Motor neuron (in vitro differentiated cells): ENCODE measurements at regions not wholly inside any gene's neighbourhood (a gene's known extent, or its start where the extent isn't known, plus 50 kb on each side); places are given as distances from the start of the nearest gene placed in this dataset.

ENCODE experiments used
- ATAC-seq, 8 experiments: fragments of 200-7000 bp; cut with Tn5 transposase; replicated peaks in 6 of 8; 2 replicates each; pipeline ENCODE4 v1.8.0; 2021; ENCODE audit warnings: mild to moderate bottlenecking in 8 of 8, moderate library complexity in 8 of 8
- H3K27ac ChIP-seq, 2 donors: fragments of 250-450 bp; sonication (Bioruptor Pico); 2 replicates each; pipeline ENCODE4 v1.9.0; 2021; ENCODE audit warnings: antibody characterized with exemption in 2 of 2, mild to moderate bottlenecking in 2 of 2, moderate library complexity in 1 of 2
- H3K4me1 ChIP-seq, 2 donors: fragments of 250-450 bp; sonication (Bioruptor Pico); replicated peaks in 1 of 2; 2 replicates each; pipeline ENCODE4 v1.6.1; 2021; ENCODE audit warnings: antibody characterized with exemption in 2 of 2, mild to moderate bottlenecking in 2 of 2, moderate library complexity in 1 of 2
- H3K4me3 ChIP-seq, 5 donors: fragments of 250-450 bp; sonication (Bioruptor Pico); 2 replicates each; pipeline ENCODE4 v1.9.0; 2021; ENCODE audit warnings: antibody characterized with exemption in 5 of 5, mild to moderate bottlenecking in 5 of 5, moderate library complexity in 4 of 5
- WGBS, 10 experiments: fragments of 450-650 bp; shearing (Covaris generic); methylation state at CpG; one replicate each; pipeline ENCODE4 v1.0.0; 2022; 5-methylcytosine and 5-hydroxymethylcytosine counted together
- in situ Hi-C, 9 experiments: fragments of 400-800 bp; cut with MboI; loops; one replicate each; pipeline ENCODE4 v1.15.0; 2021; ENCODE audit warnings: low sequenced_read_pairs in 9 of 9, low pct_unique_long_range_greater_than_20kb in 2 of 9; ENCODE audit not compliant: unreplicated experiment in 9 of 9

DNA sequence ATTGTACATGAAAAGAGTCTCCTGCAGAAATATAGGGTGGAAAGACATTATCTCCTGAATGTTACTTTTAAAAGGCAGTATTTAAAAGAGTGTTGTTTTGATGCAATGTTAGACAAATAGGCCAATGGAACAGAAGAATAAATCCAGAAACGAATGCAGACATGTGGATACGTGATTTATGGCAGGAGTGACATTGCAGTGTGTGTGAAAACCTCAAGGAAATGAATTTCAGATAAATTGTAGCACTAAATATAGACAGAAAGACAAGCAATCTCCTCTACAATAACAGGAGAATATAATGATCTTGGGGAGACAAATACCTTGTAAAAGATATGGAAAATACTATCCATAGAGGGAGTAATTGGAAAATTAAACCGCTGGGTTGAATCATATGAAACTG is 387.8 kb upstream of the CHRM3 start:
- peak in 5 of 8 experiments; percentile 36 to 99 (median 73) for ATAC-seq
- Histone ChIP-seq H3K4me3 (no peak overlapping the region), H3K27ac (no peak overlapping the region), H3K4me1 (peaks cover 8 to 13% of the 10 kb centered on the region in 2 donors)
- in situ Hi-C loops, result no loop called here
- 0 to 90% (median 68%) methylated on average over 1 to 3 of the region's 3 CpGs for WGBS, 10 experiments

DNA sequence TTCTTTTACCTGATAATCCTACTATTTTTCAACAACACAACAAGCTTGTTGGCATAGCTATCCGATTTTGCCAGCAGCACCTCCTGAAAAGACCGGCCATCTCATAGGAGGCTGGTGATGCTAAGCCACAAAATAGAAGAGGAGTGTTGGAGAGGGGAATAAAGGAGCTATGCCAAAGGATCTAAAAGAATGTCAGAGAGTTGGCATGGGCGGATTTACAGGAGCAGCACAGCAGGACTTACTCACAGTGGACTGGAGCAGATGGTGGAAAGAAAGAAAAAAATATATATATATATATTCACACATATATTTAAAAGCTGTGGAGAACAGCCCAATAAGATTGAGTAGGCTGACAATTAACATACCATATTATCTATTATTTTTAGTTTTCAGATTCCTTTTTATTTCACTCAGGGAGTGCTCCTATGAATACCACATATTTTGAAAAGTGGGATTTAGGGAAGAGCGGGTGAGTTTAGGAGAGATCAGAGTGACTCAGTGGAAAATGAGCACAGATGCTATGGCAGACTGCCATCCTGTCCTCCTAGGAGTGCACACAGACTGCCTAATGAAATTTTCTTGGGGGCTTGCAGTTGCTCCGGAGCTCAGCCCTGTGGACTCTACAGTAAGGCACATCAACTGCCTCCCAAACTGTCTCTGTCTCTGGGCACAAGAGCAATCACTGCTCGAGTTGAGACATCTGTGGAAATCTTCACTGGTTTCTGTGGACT is 394.4 kb upstream of the CHRM3 start:
- 3 to 87% (median 76%) methylated on average over 2 to 6 of the region's 6 CpGs for WGBS, 10 experiments
- no peak for ATAC-seq
- Histone ChIP-seq H3K4me1 (no peaks in the 10 kb centered on the region), H3K4me3 (no peak overlapping the region), H3K27ac (no peak overlapping the region)
- in situ Hi-C loops, result no loop called here

DNA sequence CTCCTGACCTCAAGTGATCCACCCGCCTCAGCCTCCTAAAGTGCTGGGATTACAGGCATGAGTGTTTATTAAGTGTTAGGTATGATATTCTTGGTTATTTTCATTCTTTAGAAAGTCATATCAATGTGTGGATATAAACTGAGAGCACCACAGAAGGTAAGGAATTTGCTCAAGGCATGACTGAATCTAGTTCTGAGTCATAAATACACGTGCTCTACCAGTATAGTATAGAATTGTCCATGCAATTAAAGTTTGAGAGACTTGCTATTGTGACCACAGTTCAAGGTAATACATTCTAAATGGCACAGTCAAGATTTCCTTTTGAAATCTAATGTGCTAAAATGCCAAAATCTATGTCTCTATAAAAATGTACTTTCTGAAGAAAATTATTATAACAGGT is 401.1 kb upstream of the CHRM3 start:
- ATAC-seq, result no peak
- Histone ChIP-seq H3K4me3 (no peak overlapping the region), H3K27ac (no peak overlapping the region), H3K4me1 (no peaks in the 10 kb centered on the region)
- in situ Hi-C loops, result no loop called here
- WGBS, 10 experiments, result 0 to 100% (median 83%) methylated on average over 1 to 2 of the region's 2 CpGs; no CpG with 5 or more reads in 3 of the 10 experiments

DNA sequence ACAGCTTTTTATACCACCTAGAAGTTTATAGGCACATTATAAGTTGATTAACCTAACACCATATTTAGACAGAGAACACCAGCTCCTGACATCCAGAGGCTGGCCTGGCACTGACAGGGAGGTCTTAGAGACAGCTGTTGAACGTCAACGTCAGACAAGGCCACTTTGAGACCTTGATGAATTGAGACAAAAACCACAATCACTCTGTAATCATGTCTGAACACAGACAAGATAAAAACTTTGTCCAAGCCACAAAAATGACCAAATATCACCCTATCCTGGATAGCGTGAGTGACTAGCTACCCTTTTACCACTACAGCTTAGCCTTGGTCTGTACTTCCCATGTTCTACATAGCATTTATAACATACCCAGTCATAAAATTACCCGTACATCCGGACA is 403.6 kb upstream of the CHRM3 start:
- H3K4me1 ChIP-seq, result no peaks in the 10 kb centered on the region
- in situ Hi-C loops, result no loop called here
- ATAC-seq, result no peak
- H3K27ac ChIP-seq, result no peak overlapping the region
- WGBS, 10 experiments, result 0 to 100% (median 76%) methylated on average over 1 to 5 of the region's 5 CpGs; no CpG with 5 or more reads in 1 of the 10 experiments
- no peak overlapping the region for H3K4me3 ChIP-seq

- WGBS, 10 experiments, result 0 to 76% (median 49%) methylated on average over 2 of the region's 2 CpGs
- Histone ChIP-seq H3K4me1 (no peaks in the 10 kb centered on the region), H3K4me3 (no peak overlapping the region), H3K27ac (no peak overlapping the region)
- in situ Hi-C loops, result no loop called here
- ATAC-seq, result peak in 4 of 8 experiments; percentile 25 to 67 (median 46)
Measured at GRCh38 chr1:238981317-238981933, 404.9 kb upstream of the CHRM3 start.

DNA sequence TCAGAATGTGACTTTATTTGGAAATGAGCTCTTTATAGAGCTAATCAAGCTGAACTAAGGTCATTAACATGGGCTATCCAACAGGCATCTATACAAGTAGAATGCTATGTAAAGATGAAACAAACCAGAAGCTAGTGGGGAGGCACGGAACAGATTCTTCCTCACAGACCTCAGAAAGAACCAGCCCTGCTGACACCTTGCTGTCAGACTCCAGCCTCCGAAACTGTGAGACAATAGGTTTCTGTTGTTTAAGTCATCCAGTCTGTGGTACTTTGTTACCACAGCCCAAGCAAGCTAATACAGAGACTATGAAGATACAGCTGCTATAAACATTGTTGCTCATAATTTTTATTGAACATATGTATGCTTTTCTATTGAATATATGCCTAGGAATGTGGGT is 406.3 kb upstream of the CHRM3 start:
- H3K4me1 ChIP-seq, result no peaks in the 10 kb centered on the region
- ATAC-seq, result no peak
- no peak overlapping the region for H3K4me3 ChIP-seq
- in situ Hi-C loops, result no loop called here
- WGBS, 10 experiments, result 0 to 100% (median 83%) methylated on average over 1 to 2 of the region's 2 CpGs; no CpG with 5 or more reads in 3 of the 10 experiments
- H3K27ac ChIP-seq, result no peak overlapping the region

DNA sequence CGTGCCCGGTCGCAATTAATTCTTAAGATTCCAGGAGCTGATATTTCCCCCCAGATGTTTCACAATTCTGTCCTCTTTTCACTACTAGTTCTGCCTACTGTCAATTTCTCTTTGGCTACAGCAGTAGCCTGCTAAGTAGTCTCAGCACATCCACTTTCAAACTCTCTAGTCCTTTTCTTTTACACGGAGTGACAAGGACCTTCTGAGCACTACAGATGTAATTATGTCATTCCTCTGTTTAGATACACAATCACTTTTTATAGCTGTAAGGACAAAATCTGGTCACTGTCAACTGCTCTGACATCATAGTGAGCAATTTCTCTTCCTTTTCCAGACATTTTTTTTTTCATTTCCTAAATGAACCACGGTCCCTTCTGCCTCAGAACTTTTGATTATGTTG is 421.7 kb upstream of the CHRM3 start:
- ATAC-seq, result peak in 3 of 8 experiments; percentile 22 to 74 (median 55)
- Histone ChIP-seq H3K4me3 (no peak overlapping the region), H3K4me1 (peaks cover 6 to 8% of the 10 kb centered on the region in 2 donors), H3K27ac (no peak overlapping the region)
- in situ Hi-C loops, result loop anchor here in 1 of 9 experiments (25.0 kb wide), 1 partner anchor 702 kb away; no protein-coding TSS in a partner anchor
- 0 to 91% (median 72%) methylated on average over 1 to 5 of the region's 5 CpGs; no CpG with 5 or more reads in 1 of the 10 experiments for WGBS, 10 experiments

GRCh38 chr1:238962941-238963340 is 423.4 kb upstream of the CHRM3 start:
- Histone ChIP-seq H3K27ac (no peak overlapping the region), H3K4me1 (peaks cover 6 to 8% of the 10 kb centered on the region in 2 donors), H3K4me3 (no peak overlapping the region)
- WGBS, 10 experiments, result 28 to 96% (median 78%) methylated on average over 1 to 8 of the region's 8 CpGs
- in situ Hi-C loops, result loop anchor here in 1 of 9 experiments (25.0 kb wide), 1 partner anchor 701 kb away; no protein-coding TSS in a partner anchor
- ATAC-seq, result no peak

DNA sequence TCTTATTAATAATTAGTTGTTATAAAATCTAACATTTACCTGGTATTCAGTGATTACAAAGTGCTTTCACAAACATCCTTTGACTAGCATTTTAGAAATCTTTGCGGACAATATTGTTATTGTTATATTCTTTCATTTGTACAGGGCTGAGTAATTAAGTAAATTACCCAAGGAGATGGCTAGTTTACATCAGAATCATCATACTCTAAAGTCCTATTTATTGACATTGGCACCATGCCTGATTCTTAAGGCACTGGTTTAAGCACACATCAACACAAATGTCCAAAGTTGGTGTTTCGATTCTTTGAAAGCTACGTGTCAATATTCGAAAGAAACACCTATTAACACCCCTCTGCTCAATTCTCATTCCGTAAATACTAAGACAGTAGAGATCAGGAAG is 424.6 kb upstream of the CHRM3 start:
- in situ Hi-C loops, result loop anchor here in 1 of 9 experiments (25.0 kb wide), 1 partner anchor 699 kb away; no protein-coding TSS in a partner anchor
- ATAC-seq, result no peak
- WGBS, 10 experiments, result 0 to 86% (median 66%) methylated on average over 1 to 5 of the region's 5 CpGs

GRCh38 chr1:238960071-238960470 is 426.3 kb upstream of the CHRM3 start:
- 0 to 100% (median 98%) methylated on average over 2 of the region's 2 CpGs for WGBS, 10 experiments
- in situ Hi-C loops, result loop anchor here in 1 of 9 experiments (25.0 kb wide), 1 partner anchor 698 kb away; no protein-coding TSS in a partner anchor
- no peak for ATAC-seq
- H3K4me1 ChIP-seq, result peaks cover 10 to 12% of the 10 kb centered on the region in 2 donors
- no peak overlapping the region for H3K27ac ChIP-seq
- no peak overlapping the region for H3K4me3 ChIP-seq

More for the DNA sequence above, 424.6 kb upstream of the CHRM3 start:
- H3K4me1 ChIP-seq, result peaks cover 6 to 8% of the 10 kb centered on the region in 2 donors
- H3K27ac ChIP-seq, result no peak overlapping the region
- H3K4me3 ChIP-seq, result no peak overlapping the region

GRCh38 chr1:238955934-238956333 is 430.4 kb upstream of the CHRM3 start:
- 33 to 100% (median 94%) methylated on average over 1 of the region's 1 CpG; no CpG with 5 or more reads in 2 of the 10 experiments for WGBS, 10 experiments
- ATAC-seq, result peak in 1 of 8 experiments; percentile 22
- Histone ChIP-seq H3K4me3 (no peak overlapping the region), H3K27ac (no peak overlapping the region), H3K4me1 (peaks cover 6 to 13% of the 10 kb centered on the region in 2 donors)
- in situ Hi-C loops, result loop anchor here in 1 of 9 experiments (25.0 kb wide), 1 partner anchor 694 kb away; no protein-coding TSS in a partner anchor

- H3K27ac ChIP-seq, result no peak overlapping the region
- in situ Hi-C loops, result loop anchor here in 1 of 9 experiments (25.0 kb wide), 1 partner anchor 693 kb away; no protein-coding TSS in a partner anchor
Measured at GRCh38 chr1:238954865-238955264, 431.5 kb upstream of the CHRM3 start.

GRCh38 chr1:238953448-238954010 is 432.8 kb upstream of the CHRM3 start:
- WGBS, 10 experiments, result 31 to 92% (median 82%) methylated on average over 2 to 5 of the region's 5 CpGs
- no peak overlapping the region for H3K27ac ChIP-seq
- in situ Hi-C loops, result loop anchor here in 1 of 9 experiments (25.0 kb wide), 1 partner anchor 691 kb away; no protein-coding TSS in a partner anchor

More at GRCh38 chr1:238954865-238955264, 431.5 kb upstream of the CHRM3 start:
- ATAC-seq, result no peak
- Histone ChIP-seq H3K4me1 (peaks cover 5 to 6% of the 10 kb centered on the region in 2 donors), H3K4me3 (no peak overlapping the region)
- 8 to 100% (median 72%) methylated on average over 1 to 2 of the region's 2 CpGs for WGBS, 10 experiments

More at GRCh38 chr1:238953448-238954010, 432.8 kb upstream of the CHRM3 start:
- peaks cover 5 to 6% of the 10 kb centered on the region in 2 donors for H3K4me1 ChIP-seq
- peak in 3 of 8 experiments; percentile 26 to 66 (median 64) for ATAC-seq
- H3K4me3 ChIP-seq, result no peak overlapping the region
